Ascending aorta (tissue), 2 donors: ENCODE measurements at regions not wholly inside any gene's neighbourhood (a gene's known extent, or its start where the extent isn't known, plus 50 kb on each side); places are given as distances from the start of the nearest gene placed in this dataset.

Experiments used
- DNase-seq, 2 donors: peaks; one replicate each; pipeline ENCODE4 v3.0.0-alpha.2; 2019; ENCODE audit warnings: low spot score in 2 of 2
- H3K27ac ChIP-seq, 2 donors: fragments of 200-600 bp; sonication (generic); one replicate each; pipeline ENCODE4 v1.5.1; 2016 to 2017; ENCODE audit warnings: mild to moderate bottlenecking in 1 of 2
- H3K27me3 ChIP-seq: fragments of 200-600 bp; sonication (generic); one replicate; pipeline ENCODE4 v1.5.1; 2017
- H3K36me3 ChIP-seq, 2 donors: fragments of 200-600 bp; sonication (generic); one replicate each; pipeline ENCODE4 v1.5.1; 2016
- H3K4me1 ChIP-seq, 2 donors: fragments of 200-600 bp; sonication (generic); one replicate each; pipeline ENCODE4 v1.5.1; 2016 to 2017; ENCODE audit warnings: mild to moderate bottlenecking in 1 of 2
- H3K4me3 ChIP-seq, 2 donors: fragments of 200-600 bp; sonication (generic); one replicate each; pipeline ENCODE4 v1.5.1; 2016 to 2017; ENCODE audit warnings: mild to moderate bottlenecking in 1 of 2
- H3K9me3 ChIP-seq, 2 donors: fragments of 200-600 bp; sonication (generic); one replicate each; pipeline ENCODE4 v1.5.1; 2016
- intact Hi-C: fragments of 100-400 bp; cut with DNase I; formaldehyde crosslinking; loops from one replicate; pipeline ENCODE4 v1.15.1; 2023
- TF ChIP-seq, protein P1 (sequence below), 3 experiments: fragments of 200-600 bp in 2 of 3; fragments of 450-650 bp in 1 of 3; sonication (generic) in 2 of 3; IDR thresholded peaks; one replicate each; pipeline ENCODE4 v1.5.1; 2016 to 2019; ENCODE audit warnings: antibody characterized with exemption in 3 of 3, mild to moderate bottlenecking in 1 of 3, moderate library complexity in 1 of 3

GRCh38 chr2:17323697-17324096 is 194.5 kb downstream of the RAD51AP2 start:
- H3K4me1 ChIP-seq: no peaks in the 10 kb centered on the region
- TF ChIP-seq, protein P1, sequence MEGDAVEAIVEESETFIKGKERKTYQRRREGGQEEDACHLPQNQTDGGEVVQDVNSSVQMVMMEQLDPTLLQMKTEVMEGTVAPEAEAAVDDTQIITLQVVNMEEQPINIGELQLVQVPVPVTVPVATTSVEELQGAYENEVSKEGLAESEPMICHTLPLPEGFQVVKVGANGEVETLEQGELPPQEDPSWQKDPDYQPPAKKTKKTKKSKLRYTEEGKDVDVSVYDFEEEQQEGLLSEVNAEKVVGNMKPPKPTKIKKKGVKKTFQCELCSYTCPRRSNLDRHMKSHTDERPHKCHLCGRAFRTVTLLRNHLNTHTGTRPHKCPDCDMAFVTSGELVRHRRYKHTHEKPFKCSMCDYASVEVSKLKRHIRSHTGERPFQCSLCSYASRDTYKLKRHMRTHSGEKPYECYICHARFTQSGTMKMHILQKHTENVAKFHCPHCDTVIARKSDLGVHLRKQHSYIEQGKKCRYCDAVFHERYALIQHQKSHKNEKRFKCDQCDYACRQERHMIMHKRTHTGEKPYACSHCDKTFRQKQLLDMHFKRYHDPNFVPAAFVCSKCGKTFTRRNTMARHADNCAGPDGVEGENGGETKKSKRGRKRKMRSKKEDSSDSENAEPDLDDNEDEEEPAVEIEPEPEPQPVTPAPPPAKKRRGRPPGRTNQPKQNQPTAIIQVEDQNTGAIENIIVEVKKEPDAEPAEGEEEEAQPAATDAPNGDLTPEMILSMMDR (IDR thresholded peaks at IDR 0.05): no peak

DNA sequence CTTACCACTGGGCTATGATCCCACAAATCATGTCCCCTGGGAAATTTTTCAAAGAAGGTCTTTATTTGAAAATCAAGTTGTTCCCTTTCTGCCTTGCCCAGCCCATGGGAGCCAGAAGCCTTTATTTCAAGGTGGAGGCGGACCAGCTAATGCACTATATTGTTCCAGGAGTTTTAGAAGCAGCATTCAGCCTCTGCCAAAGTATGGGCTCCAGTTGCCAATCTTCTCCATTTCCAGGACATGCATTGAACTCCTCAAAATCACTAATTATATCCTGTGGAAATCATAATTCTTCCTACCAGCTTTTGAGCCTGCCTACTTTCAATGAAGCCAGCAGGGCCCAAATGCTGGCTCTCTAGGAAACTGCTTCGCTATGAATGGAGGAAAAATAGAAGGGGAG is 195.8 kb downstream of the RAD51AP2 start:
- Histone ChIP-seq H3K36me3 (no peaks in the 10 kb centered on the region), H3K27ac (no peak overlapping the region), H3K4me1 (no peaks in the 10 kb centered on the region), H3K9me3 (no peaks in the 10 kb centered on the region), H3K4me3 (no peak overlapping the region), H3K27me3 (no peaks in the 10 kb centered on the region)
- intact Hi-C loops: no loop called here
- no peak for DNase-seq
- TF ChIP-seq, protein P1 (IDR thresholded peaks at IDR 0.05): no peak

More at GRCh38 chr2:17323697-17324096, 194.5 kb downstream of the RAD51AP2 start:
- Histone ChIP-seq H3K36me3 (no peaks in the 10 kb centered on the region), H3K27me3 (no peaks in the 10 kb centered on the region), H3K4me3 (no peak overlapping the region), H3K27ac (no peak overlapping the region), H3K9me3 (no peaks in the 10 kb centered on the region)
- intact Hi-C loops: no loop called here
- no peak for DNase-seq

GRCh38 chr2:17319090-17319489 is 199.2 kb downstream of the RAD51AP2 start:
- TF ChIP-seq, protein P1 (IDR thresholded peaks at IDR 0.05): no peak
- Histone ChIP-seq H3K4me3 (no peak overlapping the region), H3K36me3 (no peaks in the 10 kb centered on the region), H3K27ac (no peak overlapping the region), H3K9me3 (no peaks in the 10 kb centered on the region), H3K27me3 (no peaks in the 10 kb centered on the region), H3K4me1 (no peaks in the 10 kb centered on the region)
- intact Hi-C loops: no loop called here
- no peak for DNase-seq

DNA sequence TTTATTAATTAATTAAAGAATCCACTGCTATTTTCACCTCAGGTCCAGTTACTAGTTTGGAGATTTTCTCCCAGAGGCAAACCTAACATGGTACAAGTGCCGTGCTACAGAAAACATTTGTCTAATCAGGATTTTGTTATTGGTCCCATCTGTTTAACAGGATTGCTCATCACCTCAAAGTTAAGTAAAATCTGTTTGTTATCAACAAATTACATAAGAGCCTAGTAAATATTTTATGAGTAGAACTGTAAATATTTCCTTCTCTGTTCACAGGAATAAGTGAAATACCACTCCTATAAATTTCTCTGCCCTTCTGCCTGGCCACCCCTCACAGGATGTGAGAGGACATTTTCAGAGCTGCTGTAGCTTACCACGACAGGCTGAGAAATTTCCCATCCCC is 200.2 kb downstream of the RAD51AP2 start:
- intact Hi-C loops: no loop called here
- Histone ChIP-seq H3K27ac (no peak overlapping the region), H3K4me1 (no peaks in the 10 kb centered on the region), H3K9me3 (no peaks in the 10 kb centered on the region), H3K27me3 (no peaks in the 10 kb centered on the region), H3K4me3 (no peak overlapping the region), H3K36me3 (no peaks in the 10 kb centered on the region)
- DNase-seq: no peak
- TF ChIP-seq, protein P1 (IDR thresholded peaks at IDR 0.05): no peak

DNA sequence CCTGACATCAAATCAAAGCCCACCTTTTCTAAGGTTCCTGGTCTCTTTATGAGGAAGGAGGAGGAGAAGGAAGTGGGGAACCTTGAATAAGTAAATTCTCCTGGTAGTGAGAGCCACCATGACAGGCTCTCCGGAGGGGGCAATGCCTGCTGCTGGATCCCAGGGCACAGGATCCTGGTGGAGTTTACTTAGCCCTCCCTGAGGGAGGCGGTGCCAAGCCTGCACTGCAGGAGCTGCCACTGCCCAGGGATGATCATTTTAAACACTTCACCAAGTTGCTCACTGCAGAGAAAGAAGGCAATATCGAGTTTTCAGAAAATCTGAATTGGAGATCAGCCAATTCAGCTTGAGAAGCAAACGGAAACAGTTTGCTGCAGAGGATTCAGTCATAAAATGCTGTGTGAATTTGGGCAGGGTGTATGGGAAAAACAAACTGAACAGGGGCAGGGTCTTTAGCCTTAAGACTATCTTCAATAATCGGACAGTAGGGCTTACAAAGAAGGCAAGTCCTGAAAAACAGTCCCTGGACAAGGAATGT is 200.7 kb downstream of the RAD51AP2 start:
- no peaks in the 10 kb centered on the region for H3K36me3 ChIP-seq
- H3K4me1 ChIP-seq: no peaks in the 10 kb centered on the region
- TF ChIP-seq, protein P1 (IDR thresholded peaks at IDR 0.05): no peak
- H3K4me3 ChIP-seq: no peak overlapping the region
- no peaks in the 10 kb centered on the region for H3K27me3 ChIP-seq
- no peak for DNase-seq
- intact Hi-C loops: no loop called here
- no peaks in the 10 kb centered on the region for H3K9me3 ChIP-seq
- H3K27ac ChIP-seq: no peak overlapping the region

DNA sequence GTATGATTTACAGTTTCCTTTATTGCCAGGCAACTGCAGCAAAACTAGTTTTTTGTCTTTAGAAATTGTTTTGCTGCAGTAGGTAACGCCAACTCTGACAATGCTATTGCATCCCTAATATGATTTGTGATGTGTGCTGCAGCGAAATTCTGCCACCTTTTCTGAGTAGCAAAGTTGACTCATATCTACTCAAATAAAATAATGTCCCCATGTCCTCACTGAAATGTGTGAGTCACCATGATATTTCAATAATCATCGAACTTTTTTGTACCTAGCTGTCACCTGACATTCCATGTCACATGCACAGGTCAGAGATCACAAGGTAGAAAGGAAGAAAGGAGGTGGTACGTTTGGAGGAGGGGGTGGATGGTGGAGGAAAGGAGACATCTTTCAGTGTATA is 205.0 kb downstream of the RAD51AP2 start:
- Histone ChIP-seq H3K36me3 (no peaks in the 10 kb centered on the region), H3K4me3 (no peak overlapping the region), H3K27me3 (no peaks in the 10 kb centered on the region), H3K9me3 (no peaks in the 10 kb centered on the region), H3K4me1 (no peaks in the 10 kb centered on the region), H3K27ac (no peak overlapping the region)
- intact Hi-C loops: no loop called here
- no peak for DNase-seq
- TF ChIP-seq, protein P1 (IDR thresholded peaks at IDR 0.05): no peak
